ENCODE measurements at regions not wholly inside any gene's neighbourhood (a gene's known extent, or its start where the extent isn't known, plus 50 kb on each side); places are given as distances from the start of the nearest gene placed in this dataset.

GRCh38 chr3:126269354-126269753, 87.9 kb downstream of the KLF15 start:
- Histone ChIP-seq H3K27ac (peak overlapping the region; percentile 79 to 96 (median 91)), H3K4me1 (peaks cover 0 to 72% (median 36%) of the 10 kb centered on the region in 4 donors), H3K4me3 (no peak overlapping the region), H3K27me3 (no peaks in the 10 kb centered on the region), H3K36me3 (no peaks in the 10 kb centered on the region), H3K9me3 (no peaks in the 10 kb centered on the region)
- TF ChIP-seq POLR2A (IDR thresholded peaks at IDR 0.05) = no peak
- no peak for TF ChIP-seq EP300 (IDR thresholded peaks at IDR 0.05)
- no peak for TF ChIP-seq CTCF (IDR thresholded peaks at IDR 0.05)
- 83 to 84% methylated on average over 4 of the region's 4 CpGs for WGBS, 2 donors
- DNase-seq (ENCODE audit: low spot score in 2 of 2) = no peak

GRCh38 chr3:126268866-126269265, 88.3 kb downstream of the KLF15 start:
- DNase-seq (ENCODE audit: low spot score in 2 of 2) = peak in 1 of 2 donors; percentile 4
- Histone ChIP-seq H3K9me3 (no peaks in the 10 kb centered on the region), H3K36me3 (no peaks in the 10 kb centered on the region), H3K27me3 (no peaks in the 10 kb centered on the region), H3K27ac (peak overlapping the region; percentile 79 to 96 (median 91)), H3K4me3 (no peak overlapping the region), H3K4me1 (peaks cover 0 to 74% (median 36%) of the 10 kb centered on the region in 4 donors)
- WGBS, 2 donors = 67 to 90% methylated on average over 2 to 3 of the region's 3 CpGs
- TF ChIP-seq CTCF (IDR thresholded peaks at IDR 0.05) = no peak
- TF ChIP-seq EP300 (IDR thresholded peaks at IDR 0.05) = no peak

- H3K27me3 ChIP-seq = no peaks in the 10 kb centered on the region
- WGBS, 2 donors = 68 to 70% methylated on average over 15 of the region's 15 CpGs
- H3K4me3 ChIP-seq = peak overlapping the region in 1 of 4 donors; percentile 42
- peaks cover 0 to 74% (median 36%) of the 10 kb centered on the region in 4 donors for H3K4me1 ChIP-seq
- H3K36me3 ChIP-seq = no peaks in the 10 kb centered on the region
- TF ChIP-seq EP300 (IDR thresholded peaks at IDR 0.05) = no peak
- TF ChIP-seq CTCF (IDR thresholded peaks at IDR 0.05) = no peak
- TF ChIP-seq POLR2A (IDR thresholded peaks at IDR 0.05) = no peak
- H3K9me3 ChIP-seq = no peaks in the 10 kb centered on the region
- DNase-seq (ENCODE audit: low spot score in 2 of 2) = peak in 1 of 2 donors; percentile 6
- H3K27ac ChIP-seq = peak overlapping the region; percentile 79 to 96 (median 91)
Observed at GRCh38 chr3:126267976-126268615, 87.7 kb upstream of the ALDH1L1 start.

- Histone ChIP-seq H3K4me3 (peak overlapping the region in 2 of 4 donors; percentile 2 to 42), H3K27me3 (no peaks in the 10 kb centered on the region), H3K27ac (peak overlapping the region; percentile 79 to 96 (median 91)), H3K4me1 (peaks cover 0 to 74% (median 36%) of the 10 kb centered on the region in 4 donors), H3K9me3 (no peaks in the 10 kb centered on the region), H3K36me3 (no peaks in the 10 kb centered on the region)
- DNase-seq (ENCODE audit: low spot score in 2 of 2) = peak; percentile 75
- TF ChIP-seq POLR2A (IDR thresholded peaks at IDR 0.05) (peak in 1 of 2 donors; percentile 46), EP300 (IDR thresholded peaks at IDR 0.05) (peak; percentile 89 to 98), CTCF (IDR thresholded peaks at IDR 0.05) (peak; percentile 13 to 52 (median 32))
- 1 to 3% methylated on average over 52 to 58 of the region's 62 CpGs for WGBS, 2 donors
Observed at GRCh38 chr3:126267169-126267975, 87.0 kb upstream of the ALDH1L1 start.

GRCh38 chr3:126266850-126267168, 86.4 kb upstream of the ALDH1L1 start:
- Histone ChIP-seq H3K4me1 (peaks cover 0 to 74% (median 36%) of the 10 kb centered on the region in 4 donors), H3K27ac (peak overlapping the region; percentile 79 to 96 (median 91)), H3K27me3 (no peaks in the 10 kb centered on the region), H3K36me3 (no peaks in the 10 kb centered on the region), H3K4me3 (peak overlapping the region in 1 of 4 donors; percentile 42), H3K9me3 (peaks cover 0 to 4% (median 0%) of the 10 kb centered on the region in 4 donors)
- TF ChIP-seq POLR2A (IDR thresholded peaks at IDR 0.05) (no peak), EP300 (IDR thresholded peaks at IDR 0.05) (no peak), CTCF (IDR thresholded peaks at IDR 0.05) (no peak)
- 51 to 64% methylated on average over 8 of the region's 8 CpGs for WGBS, 2 donors
- no peak for DNase-seq (ENCODE audit: low spot score in 2 of 2)

Data from tibial nerve (tissue), 4 donors.